ENCODE measurements at regions not wholly inside any gene's neighbourhood (a gene's known extent, or its start where the extent isn't known, plus 50 kb on each side); places are given as distances from the start of the nearest gene placed in this dataset.

GRCh38 chr18:45506951-45507350, 108.3 kb upstream of the SLC14A2 start:
- Histone ChIP-seq H3K4me3 (ENCODE audit: low read depth, low read length) (no peak overlapping the region), H3K36me3 (ENCODE audit: control insufficient read depth, insufficient read depth, low read length) (no peaks in the 10 kb centered on the region), H3K9me3 (no peaks in the 10 kb centered on the region), H3K27me3 (replicated peaks; ENCODE audit: control insufficient read depth, insufficient read depth, low read length) (no peaks in the 10 kb centered on the region), H3K4me1 (no peaks in the 10 kb centered on the region)
- Mint-ChIP-seq H3K4me3 (ENCODE audit: unreplicated experiment) (no peak overlapping the region), H3K36me3 (ENCODE audit: insufficient read depth, unreplicated experiment) (peaks cover 5% of the 10 kb centered on the region), H3K27ac (ENCODE audit: unreplicated experiment) (no peak overlapping the region), H3K4me1 (ENCODE audit: low read depth, unreplicated experiment) (no peaks in the 10 kb centered on the region), H3K9me3 (ENCODE audit: unreplicated experiment) (no peaks in the 10 kb centered on the region), H3K27me3 (ENCODE audit: insufficient read depth, unreplicated experiment) (no peaks in the 10 kb centered on the region)
- DNase-seq, result no peak
- no peak for TF ChIP-seq CTCF (IDR thresholded peaks at IDR 0.05; ENCODE audit: insufficient read depth in 1 of 2, low read depth in 1 of 2, low read length in 1 of 2, severe bottlenecking in 1 of 2, unreplicated experiment in 1 of 2)
- intact Hi-C loops (cut with micrococcal nuclease; ENCODE audit: unreplicated experiment), result no loop called here
- CTCF ChIA-PET, result no interaction called here
- no TSS peak for BruUV-seq (replicated peaks)
- POLR2A ChIA-PET, result no interaction called here

- H3K27me3 Mint-ChIP-seq (ENCODE audit: insufficient read depth, unreplicated experiment), result no peaks in the 10 kb centered on the region
- H3K4me1 Mint-ChIP-seq (ENCODE audit: low read depth, unreplicated experiment), result no peaks in the 10 kb centered on the region
- H3K9me3 Mint-ChIP-seq (ENCODE audit: unreplicated experiment), result no peaks in the 10 kb centered on the region
- Histone ChIP-seq H3K36me3 (ENCODE audit: control insufficient read depth, insufficient read depth, low read length) (no peaks in the 10 kb centered on the region), H3K27me3 (replicated peaks; ENCODE audit: control insufficient read depth, insufficient read depth, low read length) (no peaks in the 10 kb centered on the region), H3K9me3 (no peaks in the 10 kb centered on the region), H3K4me1 (no peaks in the 10 kb centered on the region), H3K4me3 (ENCODE audit: low read depth, low read length) (no peak overlapping the region)
- peaks cover 5% of the 10 kb centered on the region for H3K36me3 Mint-ChIP-seq (ENCODE audit: insufficient read depth, unreplicated experiment)
- H3K4me3 Mint-ChIP-seq (ENCODE audit: unreplicated experiment), result no peak overlapping the region
- POLR2A ChIA-PET, result no interaction called here
- no TSS peak for BruUV-seq (replicated peaks)
- CTCF ChIA-PET, result no interaction called here
- H3K27ac Mint-ChIP-seq (ENCODE audit: unreplicated experiment), result no peak overlapping the region
- intact Hi-C loops (cut with micrococcal nuclease; ENCODE audit: unreplicated experiment), result no loop called here
- no peak for DNase-seq
- no peak for TF ChIP-seq CTCF (IDR thresholded peaks at IDR 0.05; ENCODE audit: insufficient read depth in 1 of 2, low read depth in 1 of 2, low read length in 1 of 2, severe bottlenecking in 1 of 2, unreplicated experiment in 1 of 2)
These were observed 105.7 kb upstream of the SLC14A2 start for GRCh38 chr18:45509535-45509934.

- Histone ChIP-seq H3K4me3 (ENCODE audit: low read depth, low read length) (no peak overlapping the region), H3K9me3 (no peaks in the 10 kb centered on the region), H3K36me3 (ENCODE audit: control insufficient read depth, insufficient read depth, low read length) (no peaks in the 10 kb centered on the region), H3K4me1 (no peaks in the 10 kb centered on the region), H3K27me3 (replicated peaks; ENCODE audit: control insufficient read depth, insufficient read depth, low read length) (no peaks in the 10 kb centered on the region)
- no peak for DNase-seq
- Mint-ChIP-seq H3K9me3 (ENCODE audit: unreplicated experiment) (no peaks in the 10 kb centered on the region), H3K27ac (ENCODE audit: unreplicated experiment) (no peak overlapping the region), H3K4me3 (ENCODE audit: unreplicated experiment) (no peak overlapping the region), H3K36me3 (ENCODE audit: insufficient read depth, unreplicated experiment) (peaks cover 5% of the 10 kb centered on the region), H3K4me1 (ENCODE audit: low read depth, unreplicated experiment) (no peaks in the 10 kb centered on the region), H3K27me3 (ENCODE audit: insufficient read depth, unreplicated experiment) (no peaks in the 10 kb centered on the region)
- TF ChIP-seq CTCF (IDR thresholded peaks at IDR 0.05; ENCODE audit: insufficient read depth in 1 of 2, low read depth in 1 of 2, low read length in 1 of 2, severe bottlenecking in 1 of 2, unreplicated experiment in 1 of 2), result no peak
- ChIA-PET POLR2A (no interaction called here), CTCF (no interaction called here)
- intact Hi-C loops (cut with micrococcal nuclease; ENCODE audit: unreplicated experiment), result no loop called here
- no TSS peak for BruUV-seq (replicated peaks)
These were observed 104.6 kb upstream of the SLC14A2 start for GRCh38 chr18:45510656-45511055.

Measured in Caco-2 (cell line).